ENCODE measurements at regions not wholly inside any gene's neighbourhood (a gene's known extent, or its start where the extent isn't known, plus 50 kb on each side); places are given as distances from the start of the nearest gene placed in this dataset.

DNA sequence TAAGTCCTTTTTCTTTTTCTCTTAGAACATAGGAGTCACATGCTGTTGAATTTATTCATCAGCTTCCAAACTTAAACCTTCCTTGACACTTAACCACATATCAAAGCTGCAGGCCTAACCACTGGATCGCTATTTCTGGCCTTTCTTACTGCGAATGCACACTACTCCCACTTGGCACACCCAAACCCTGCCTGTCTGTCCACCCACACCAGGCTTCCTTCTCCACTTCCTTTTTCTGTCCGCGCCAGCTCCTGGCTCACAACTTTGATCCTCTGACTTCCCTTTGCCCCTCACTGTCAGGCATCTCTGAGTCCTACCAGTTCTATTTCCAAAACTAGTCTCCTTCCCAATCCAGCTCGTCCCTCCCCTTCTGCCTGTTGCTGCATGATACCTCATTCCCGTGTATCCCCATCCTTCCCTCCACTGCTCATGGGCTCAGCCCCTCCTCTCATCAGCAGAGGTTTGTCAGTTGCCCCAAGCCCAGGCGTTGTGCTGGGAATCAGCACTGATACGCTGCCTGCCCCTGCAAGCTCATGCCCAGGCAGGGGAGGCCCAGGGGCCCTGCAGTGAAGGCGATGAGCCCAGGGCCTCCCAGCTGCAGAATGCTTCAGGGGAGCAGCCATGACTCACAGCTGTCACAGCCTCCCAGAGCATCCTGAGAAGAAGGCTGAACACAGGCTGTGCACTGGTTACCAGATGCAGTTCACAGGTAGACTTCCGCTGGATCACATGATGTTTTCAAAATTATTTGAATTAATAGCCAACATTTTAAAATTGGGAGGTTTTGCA is 179.8 kb downstream of the KATNIP start:
- ATAC-seq (ENCODE audit: low FRiP score) = no peak
- DNase-seq = peak; percentile 59 to 65
- Histone ChIP-seq H3K4me3 (ENCODE audit: low read length in 2 of 2) (no peak overlapping the region), H3K4me1 (ENCODE audit: control insufficient read depth in 1 of 2, insufficient read depth in 2 of 2, low read length in 2 of 2) (no peaks in the 10 kb centered on the region), H3K9me3 (ENCODE audit: control insufficient read depth, low read length) (no peaks in the 10 kb centered on the region), H3K27ac (ENCODE audit: low read depth in 1 of 2, low read length in 2 of 2) (no peak overlapping the region), H3K36me3 (ENCODE audit: control insufficient read depth in 1 of 2, insufficient read depth in 2 of 2, low read length in 1 of 2) (no peaks in the 10 kb centered on the region), H3K27me3 (ENCODE audit: control insufficient read depth in 1 of 2, insufficient read depth in 2 of 2, low read length in 1 of 2) (no peaks in the 10 kb centered on the region)
- WGBS, 2 donors = 83 to 86% methylated on average over 10 of the region's 10 CpGs
- intact Hi-C loops (cut with DNase I) = no loop called here

DNA sequence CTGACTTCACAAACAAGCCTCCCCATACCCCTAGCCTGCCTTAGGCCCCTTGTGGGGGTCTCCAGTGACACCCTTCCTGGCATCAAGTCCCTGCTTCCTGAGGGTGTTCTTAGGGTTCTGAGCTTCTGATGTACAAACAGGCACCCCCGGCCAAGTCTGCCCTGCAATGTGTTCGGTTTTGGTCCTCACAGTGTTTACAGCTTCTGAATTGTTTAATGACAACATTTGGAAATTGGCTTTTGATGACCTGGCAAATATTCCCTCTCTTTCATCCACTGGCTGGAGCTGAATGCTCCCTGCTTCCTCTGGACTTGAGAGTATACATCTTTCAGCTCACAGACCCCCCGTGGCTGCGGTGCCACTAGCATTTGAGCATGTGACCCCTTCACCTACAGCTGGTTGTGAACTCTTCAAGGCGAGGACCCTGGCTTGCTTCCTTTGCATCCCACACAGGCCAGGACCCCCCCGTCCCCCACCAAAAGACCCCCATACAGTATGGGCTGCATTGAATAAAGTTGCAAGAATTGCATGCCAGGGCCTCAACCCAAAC is 180.8 kb downstream of the KATNIP start:
- intact Hi-C loops (cut with DNase I) = no loop called here
- H3K4me3 ChIP-seq (ENCODE audit: low read length in 2 of 2) = no peak overlapping the region
- no peaks in the 10 kb centered on the region for H3K9me3 ChIP-seq (ENCODE audit: control insufficient read depth, low read length)
- no peak overlapping the region for H3K27ac ChIP-seq (ENCODE audit: low read depth in 1 of 2, low read length in 2 of 2)
- H3K36me3 ChIP-seq (ENCODE audit: control insufficient read depth in 1 of 2, insufficient read depth in 2 of 2, low read length in 1 of 2) = no peaks in the 10 kb centered on the region
- 92 to 93% methylated on average over 6 of the region's 6 CpGs for WGBS, 2 donors
- DNase-seq (peak; percentile 12 to 60), ATAC-seq (ENCODE audit: low FRiP score) (no peak)
- H3K4me1 ChIP-seq (ENCODE audit: control insufficient read depth in 1 of 2, insufficient read depth in 2 of 2, low read length in 2 of 2) = no peaks in the 10 kb centered on the region
- no peaks in the 10 kb centered on the region for H3K27me3 ChIP-seq (ENCODE audit: control insufficient read depth in 1 of 2, insufficient read depth in 2 of 2, low read length in 1 of 2)

DNA sequence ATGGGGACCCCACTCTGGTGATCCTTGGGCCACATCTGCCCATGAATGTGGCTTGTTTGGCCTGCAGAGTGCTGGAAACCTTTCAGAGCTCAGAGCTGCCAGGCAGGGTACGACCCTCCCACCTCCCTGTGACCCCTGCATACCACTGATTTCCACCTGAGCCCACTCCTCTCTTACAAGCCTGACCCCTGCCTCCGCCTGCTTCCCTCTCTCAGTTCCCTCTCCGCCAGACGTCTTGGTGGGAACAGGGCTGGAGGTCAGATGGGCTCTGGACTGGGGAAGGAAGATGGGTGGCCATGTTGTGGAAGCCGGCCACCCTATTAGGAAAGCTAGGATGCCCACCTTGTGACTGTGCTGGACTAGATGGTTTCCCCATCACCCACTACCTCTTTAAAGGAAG is 185.1 kb downstream of the KATNIP start:
- Histone ChIP-seq H3K4me3 (ENCODE audit: low read length in 2 of 2) (no peak overlapping the region), H3K9me3 (ENCODE audit: control insufficient read depth, low read length) (no peaks in the 10 kb centered on the region), H3K27me3 (ENCODE audit: control insufficient read depth in 1 of 2, insufficient read depth in 2 of 2, low read length in 1 of 2) (no peaks in the 10 kb centered on the region), H3K4me1 (ENCODE audit: control insufficient read depth in 1 of 2, insufficient read depth in 2 of 2, low read length in 2 of 2) (no peaks in the 10 kb centered on the region), H3K36me3 (ENCODE audit: control insufficient read depth in 1 of 2, insufficient read depth in 2 of 2, low read length in 1 of 2) (no peaks in the 10 kb centered on the region), H3K27ac (ENCODE audit: low read depth in 1 of 2, low read length in 2 of 2) (no peak overlapping the region)
- DNase-seq = peak in 1 of 2 donors; percentile 56
- ATAC-seq (ENCODE audit: low FRiP score) = no peak
- WGBS, 2 donors = 98 to 100% methylated on average over 5 of the region's 5 CpGs
- intact Hi-C loops (cut with DNase I) = no loop called here

DNA sequence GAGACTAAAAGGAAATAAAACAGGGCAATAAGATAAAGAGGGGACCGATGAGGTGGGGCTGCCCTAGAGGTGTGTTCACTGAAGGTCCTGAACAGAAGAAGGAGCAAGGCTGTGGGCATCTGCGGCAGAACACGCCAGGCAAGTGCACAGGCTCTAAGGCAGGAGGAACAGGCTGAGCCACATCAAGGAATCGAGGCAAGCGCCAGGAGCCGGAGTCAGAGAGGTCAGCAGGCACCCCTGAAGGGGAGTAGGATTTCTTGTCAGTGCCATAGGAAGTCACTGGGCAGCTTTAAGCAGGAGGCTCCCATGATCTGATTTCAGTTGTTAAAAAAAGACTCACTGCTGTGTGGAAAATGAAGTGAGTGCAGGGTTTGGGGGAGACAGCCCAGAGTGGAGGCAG is 186.5 kb downstream of the KATNIP start:
- DNase-seq (peak; percentile 12 to 51), ATAC-seq (ENCODE audit: low FRiP score) (no peak)
- no peaks in the 10 kb centered on the region for H3K27me3 ChIP-seq (ENCODE audit: control insufficient read depth in 1 of 2, insufficient read depth in 2 of 2, low read length in 1 of 2)
- H3K36me3 ChIP-seq (ENCODE audit: control insufficient read depth in 1 of 2, insufficient read depth in 2 of 2, low read length in 1 of 2) = no peaks in the 10 kb centered on the region
- intact Hi-C loops (cut with DNase I) = no loop called here
- H3K4me3 ChIP-seq (ENCODE audit: low read length in 2 of 2) = no peak overlapping the region
- no peaks in the 10 kb centered on the region for H3K9me3 ChIP-seq (ENCODE audit: control insufficient read depth, low read length)
- WGBS, 2 donors = 92 to 95% methylated on average over 6 of the region's 6 CpGs
- H3K27ac ChIP-seq (ENCODE audit: low read depth in 1 of 2, low read length in 2 of 2) = no peak overlapping the region
- no peaks in the 10 kb centered on the region for H3K4me1 ChIP-seq (ENCODE audit: control insufficient read depth in 1 of 2, insufficient read depth in 2 of 2, low read length in 2 of 2)

DNA sequence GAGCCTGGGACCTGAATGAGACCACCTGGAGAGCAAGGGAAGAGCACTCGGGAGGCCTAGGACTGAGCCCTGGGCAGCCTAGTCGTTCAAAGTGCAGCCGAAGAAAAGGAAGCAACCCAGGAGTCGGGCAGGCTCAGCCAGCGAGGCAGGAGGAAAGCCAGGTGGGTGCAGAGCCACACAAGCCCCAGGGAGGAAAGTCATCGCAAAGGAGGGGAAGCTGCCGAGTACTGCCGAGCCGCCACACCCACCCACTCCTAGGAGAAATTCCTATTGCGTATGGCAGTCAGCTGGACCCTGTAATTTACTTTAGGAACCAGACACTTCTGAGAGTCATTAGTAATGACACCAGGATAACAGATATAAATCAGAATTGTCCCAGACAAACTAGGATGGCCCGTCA is 187.6 kb downstream of the KATNIP start:
- H3K36me3 ChIP-seq (ENCODE audit: control insufficient read depth in 1 of 2, insufficient read depth in 2 of 2, low read length in 1 of 2) = no peaks in the 10 kb centered on the region
- 96 to 97% methylated on average over 11 of the region's 11 CpGs for WGBS, 2 donors

More for the DNA sequence above, 187.6 kb downstream of the KATNIP start:
- Histone ChIP-seq H3K4me1 (ENCODE audit: control insufficient read depth in 1 of 2, insufficient read depth in 2 of 2, low read length in 2 of 2) (no peaks in the 10 kb centered on the region), H3K4me3 (ENCODE audit: low read length in 2 of 2) (no peak overlapping the region), H3K27me3 (ENCODE audit: control insufficient read depth in 1 of 2, insufficient read depth in 2 of 2, low read length in 1 of 2) (no peaks in the 10 kb centered on the region), H3K27ac (ENCODE audit: low read depth in 1 of 2, low read length in 2 of 2) (no peak overlapping the region), H3K9me3 (ENCODE audit: control insufficient read depth, low read length) (no peaks in the 10 kb centered on the region)
- ATAC-seq (ENCODE audit: low FRiP score) (no peak), DNase-seq (peak in 1 of 2 donors; percentile 21)
- intact Hi-C loops (cut with DNase I) = no loop called here

Data from aorta (tissue), 5 donors.